ENCODE measurements at regions not wholly inside any gene's neighbourhood (a gene's known extent, or its start where the extent isn't known, plus 50 kb on each side); places are given as distances from the start of the nearest gene placed in this dataset.
A peak's percentile ranks its signal among the peaks of the same experiment; 100 is the strongest.
"Not testable (repeated sequence)": the region's sequence is repeated elsewhere in the genome, so short reads cannot be mapped to it uniquely, and the experiment has no call there.

DNA sequence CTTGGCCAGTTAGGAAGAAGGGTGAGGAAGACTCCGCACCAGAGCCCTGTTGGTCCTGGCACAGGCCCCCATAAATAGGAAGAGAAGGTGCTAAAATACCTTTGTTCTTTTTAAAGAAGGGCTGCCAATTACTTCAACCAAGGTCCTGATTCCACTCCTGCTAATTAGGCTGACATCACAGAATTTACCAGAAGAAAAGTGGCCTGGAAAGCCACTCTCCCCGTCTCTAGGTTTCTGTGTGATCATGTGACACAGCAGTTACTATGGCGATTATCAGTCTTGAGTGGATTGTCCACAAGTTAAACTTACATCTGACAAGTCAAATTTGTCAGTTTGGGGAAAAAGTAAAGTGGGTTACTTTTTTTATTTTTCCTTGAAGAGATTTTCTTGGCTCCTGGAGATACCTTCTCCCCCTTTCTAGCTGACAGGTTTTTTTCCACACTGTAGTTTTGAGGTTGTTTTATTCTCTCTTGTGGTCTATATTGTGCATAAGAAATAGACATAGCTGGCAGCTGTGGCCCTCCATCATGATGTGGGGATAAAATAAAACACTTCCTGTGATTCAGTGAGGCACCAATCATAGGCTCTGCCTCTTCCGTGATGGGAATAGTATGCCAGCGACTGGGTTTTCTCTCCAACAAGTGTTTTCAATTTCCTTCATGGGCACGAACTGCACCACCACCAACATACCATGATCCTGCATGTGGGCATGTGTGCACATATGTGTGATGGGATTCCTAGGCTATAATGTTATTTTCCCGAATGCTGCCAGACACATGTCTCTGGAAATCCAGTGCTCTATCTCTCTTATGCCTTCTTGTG, 181.9 kb downstream of the BCL2L11 start:
- H3K27me3 ChIP-seq (ENCODE audit: control insufficient read depth, insufficient read depth, low read length); H3K9me3 ChIP-seq (ENCODE audit: control insufficient read depth, low read depth, low read length); H3K4me1 ChIP-seq (ENCODE audit: control insufficient read depth, insufficient read depth, low read length); H3K36me3 ChIP-seq (ENCODE audit: control insufficient read depth, insufficient read depth, low read length); H3K27ac ChIP-seq (ENCODE audit: low read length); H3K4me3 ChIP-seq (ENCODE audit: low read length); DNase-seq: not testable (repeated sequence)
- no CpG with 5 or more reads among the region's 7 CpGs for WGBS (ENCODE audit: insufficient coverage, low lambda C conversion rate)

DNA sequence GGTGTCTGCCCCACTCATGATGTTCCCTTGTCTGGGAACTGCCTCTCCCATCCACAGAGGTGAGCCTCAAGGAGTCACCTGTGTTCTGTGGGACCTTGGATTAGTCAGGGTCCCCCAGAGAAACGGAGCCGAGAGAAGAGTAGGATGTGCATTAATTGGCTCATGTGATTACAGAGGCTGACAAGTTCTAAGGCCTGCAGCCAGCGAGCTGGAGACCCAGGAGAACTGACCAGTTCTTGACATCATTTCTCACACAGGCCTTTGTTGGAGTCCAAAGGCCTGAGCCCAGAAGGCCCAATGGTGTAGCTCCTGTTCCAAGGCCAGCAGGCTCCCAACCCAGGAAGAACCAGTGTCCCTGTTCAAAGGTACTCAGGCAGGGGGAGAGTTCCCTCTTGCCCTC, 186.6 kb downstream of the BCL2L11 start:
- not testable (repeated sequence) for DNase-seq; H3K27ac ChIP-seq (ENCODE audit: low read length); H3K36me3 ChIP-seq (ENCODE audit: control insufficient read depth, insufficient read depth, low read length); H3K4me3 ChIP-seq (ENCODE audit: low read length); H3K27me3 ChIP-seq (ENCODE audit: control insufficient read depth, insufficient read depth, low read length); H3K9me3 ChIP-seq (ENCODE audit: control insufficient read depth, low read depth, low read length); H3K4me1 ChIP-seq (ENCODE audit: control insufficient read depth, insufficient read depth, low read length)
- WGBS (ENCODE audit: insufficient coverage, low lambda C conversion rate) = no CpG with 5 or more reads among the region's 3 CpGs

GRCh38 chr2:111309231-111310075, 188.7 kb downstream of the BCL2L11 start:
- not testable (repeated sequence) for DNase-seq; H3K4me3 ChIP-seq (ENCODE audit: low read length); H3K27ac ChIP-seq (ENCODE audit: low read length); H3K27me3 ChIP-seq (ENCODE audit: control insufficient read depth, insufficient read depth, low read length); H3K9me3 ChIP-seq (ENCODE audit: control insufficient read depth, low read depth, low read length); H3K36me3 ChIP-seq (ENCODE audit: control insufficient read depth, insufficient read depth, low read length); H3K4me1 ChIP-seq (ENCODE audit: control insufficient read depth, insufficient read depth, low read length)
- no CpG with 5 or more reads among the region's 6 CpGs for WGBS (ENCODE audit: insufficient coverage, low lambda C conversion rate)

DNA sequence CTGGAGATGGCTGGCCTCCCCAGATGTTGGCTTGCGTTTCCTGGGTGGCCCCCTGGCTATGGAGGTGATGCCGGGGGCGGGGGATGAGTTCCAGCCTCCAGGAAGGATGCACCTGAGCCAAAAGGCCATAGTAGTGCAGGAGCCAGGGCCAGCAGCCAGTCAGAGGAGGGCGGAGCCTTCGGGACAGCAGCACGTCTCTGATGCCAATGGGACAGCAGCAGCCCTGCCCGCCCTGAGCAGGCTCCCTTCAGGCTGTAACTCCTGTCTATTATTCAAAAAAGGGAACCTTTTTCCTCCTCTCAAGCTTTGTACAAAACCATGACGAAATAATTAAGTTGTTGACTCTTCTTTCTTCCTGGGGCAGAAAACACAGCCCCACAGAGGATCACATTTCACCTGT, 189.7 kb downstream of the BCL2L11 start:
- H3K27me3 ChIP-seq (ENCODE audit: control insufficient read depth, insufficient read depth, low read length); H3K36me3 ChIP-seq (ENCODE audit: control insufficient read depth, insufficient read depth, low read length); DNase-seq; H3K27ac ChIP-seq (ENCODE audit: low read length); H3K4me3 ChIP-seq (ENCODE audit: low read length); H3K4me1 ChIP-seq (ENCODE audit: control insufficient read depth, insufficient read depth, low read length); H3K9me3 ChIP-seq (ENCODE audit: control insufficient read depth, low read depth, low read length): not testable (repeated sequence)
- WGBS (ENCODE audit: insufficient coverage, low lambda C conversion rate) = no CpG with 5 or more reads among the region's 8 CpGs

- not testable (repeated sequence) for H3K27me3 ChIP-seq (ENCODE audit: control insufficient read depth, insufficient read depth, low read length); H3K36me3 ChIP-seq (ENCODE audit: control insufficient read depth, insufficient read depth, low read length); H3K4me3 ChIP-seq (ENCODE audit: low read length); H3K27ac ChIP-seq (ENCODE audit: low read length); H3K9me3 ChIP-seq (ENCODE audit: control insufficient read depth, low read depth, low read length); H3K4me1 ChIP-seq (ENCODE audit: control insufficient read depth, insufficient read depth, low read length); DNase-seq
- no CpG with 5 or more reads among the region's 6 CpGs for WGBS (ENCODE audit: insufficient coverage, low lambda C conversion rate)
Observed at GRCh38 chr2:111311568-111311967, 190.9 kb downstream of the BCL2L11 start.

DNA sequence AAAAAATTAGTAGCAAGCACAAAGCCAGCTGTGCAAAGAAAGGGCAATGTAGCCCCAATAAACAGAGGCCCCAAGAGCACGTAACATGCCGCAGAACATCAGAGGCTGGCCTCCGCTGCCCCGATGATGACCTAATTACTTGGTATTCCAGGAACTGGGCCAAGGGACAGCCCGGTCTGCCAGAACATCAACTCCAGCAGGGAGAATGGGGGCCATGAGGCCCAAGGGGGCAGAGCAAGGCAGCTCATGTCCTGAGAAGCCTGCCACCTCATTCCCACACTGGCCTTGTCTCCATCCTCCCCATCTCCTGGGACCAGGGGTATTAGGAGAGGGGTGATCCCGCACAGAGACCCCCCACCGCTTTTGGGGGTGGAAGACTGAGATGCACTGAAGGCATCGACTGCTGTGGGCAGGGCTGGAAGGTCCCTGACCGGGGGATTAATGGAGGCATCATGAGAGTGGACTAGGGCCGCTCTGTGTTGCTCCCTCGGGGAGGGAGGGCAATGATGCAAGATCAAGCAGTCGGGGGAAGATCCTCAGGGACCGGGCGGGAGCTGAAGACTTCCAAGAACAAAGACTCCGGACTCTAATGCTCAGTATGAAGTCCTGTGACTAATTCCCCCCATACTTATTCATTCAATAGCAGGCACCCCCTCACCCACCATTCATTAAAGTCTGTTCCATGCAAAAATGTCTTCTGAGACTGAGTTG, 192.3 kb downstream of the BCL2L11 start:
- not testable (repeated sequence) for H3K36me3 ChIP-seq (ENCODE audit: control insufficient read depth, insufficient read depth, low read length); H3K4me3 ChIP-seq (ENCODE audit: low read length); H3K27me3 ChIP-seq (ENCODE audit: control insufficient read depth, insufficient read depth, low read length); H3K27ac ChIP-seq (ENCODE audit: low read length); H3K9me3 ChIP-seq (ENCODE audit: control insufficient read depth, low read depth, low read length); H3K4me1 ChIP-seq (ENCODE audit: control insufficient read depth, insufficient read depth, low read length)
- no CpG with 5 or more reads among the region's 15 CpGs for WGBS (ENCODE audit: insufficient coverage, low lambda C conversion rate)
- DNase-seq = peak; percentile 19 to 20

- H3K27me3 ChIP-seq (ENCODE audit: control insufficient read depth, insufficient read depth, low read length); H3K27ac ChIP-seq (ENCODE audit: low read length); H3K4me1 ChIP-seq (ENCODE audit: control insufficient read depth, insufficient read depth, low read length); DNase-seq; H3K36me3 ChIP-seq (ENCODE audit: control insufficient read depth, insufficient read depth, low read length); H3K9me3 ChIP-seq (ENCODE audit: control insufficient read depth, low read depth, low read length); H3K4me3 ChIP-seq (ENCODE audit: low read length): not testable (repeated sequence)
- no CpG with 5 or more reads among the region's 3 CpGs for WGBS (ENCODE audit: insufficient coverage, low lambda C conversion rate)
Observed at GRCh38 chr2:111313711-111314110, 193.0 kb downstream of the BCL2L11 start.

- not testable (repeated sequence) for H3K9me3 ChIP-seq (ENCODE audit: control insufficient read depth, low read depth, low read length); H3K36me3 ChIP-seq (ENCODE audit: control insufficient read depth, insufficient read depth, low read length); DNase-seq; H3K27ac ChIP-seq (ENCODE audit: low read length); H3K4me3 ChIP-seq (ENCODE audit: low read length); H3K4me1 ChIP-seq (ENCODE audit: control insufficient read depth, insufficient read depth, low read length); H3K27me3 ChIP-seq (ENCODE audit: control insufficient read depth, insufficient read depth, low read length)
- WGBS (ENCODE audit: insufficient coverage, low lambda C conversion rate) = no CpG with 5 or more reads among the region's 13 CpGs
Observed at GRCh38 chr2:111315188-111315917, 194.6 kb downstream of the BCL2L11 start.

DNA sequence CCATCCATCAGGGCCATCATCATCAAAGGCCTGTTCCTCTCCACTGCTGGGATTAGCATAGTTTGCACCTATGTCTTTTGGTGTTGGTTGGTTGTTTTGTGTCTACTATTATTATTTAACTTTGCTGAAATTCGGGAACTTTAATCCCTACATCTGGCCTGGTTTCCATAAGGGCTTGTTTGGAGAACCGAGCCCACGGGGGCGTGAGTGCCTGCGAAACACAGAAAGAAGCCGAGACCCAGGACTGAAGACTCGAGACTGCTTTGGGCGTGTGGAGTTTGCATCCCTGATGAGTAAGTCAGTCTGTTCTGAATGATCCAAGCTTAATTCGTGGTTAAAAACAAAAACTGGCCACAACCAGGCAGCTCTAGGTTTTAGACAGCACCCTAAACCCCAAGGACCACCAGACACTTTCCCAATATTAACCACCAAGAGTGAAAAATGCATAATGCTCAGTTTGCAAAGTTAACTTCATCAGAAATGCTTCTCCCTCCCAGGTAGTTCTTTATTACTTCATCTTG, 195.6 kb downstream of the BCL2L11 start:
- not testable (repeated sequence) for H3K4me3 ChIP-seq (ENCODE audit: low read length); DNase-seq; H3K9me3 ChIP-seq (ENCODE audit: control insufficient read depth, low read depth, low read length); H3K4me1 ChIP-seq (ENCODE audit: control insufficient read depth, insufficient read depth, low read length); H3K27ac ChIP-seq (ENCODE audit: low read length); H3K27me3 ChIP-seq (ENCODE audit: control insufficient read depth, insufficient read depth, low read length); H3K36me3 ChIP-seq (ENCODE audit: control insufficient read depth, insufficient read depth, low read length)
- WGBS (ENCODE audit: insufficient coverage, low lambda C conversion rate) = no CpG with 5 or more reads among the region's 9 CpGs
